Epithelial cell of prostate (primary cell): ENCODE measurements at regions not wholly inside any gene's neighbourhood (a gene's known extent, or its start where the extent isn't known, plus 50 kb on each side); places are given as distances from the start of the nearest gene placed in this dataset.
A peak's percentile ranks its signal among the peaks of the same experiment; 100 is the strongest.
"Not testable (repeated sequence)": the region's sequence is repeated elsewhere in the genome, so short reads cannot be mapped to it uniquely, and the experiment has no call there.

Source experiments
- DNase-seq: peaks from one replicate; pipeline ENCODE4 v3.0.0-alpha.2; 2011; ENCODE audit warnings: low read depth, low spot score
- H3K27ac ChIP-seq: fragments of 450-650 bp; 2 replicates; pipeline ENCODE4 v1.5.1; 2017; ENCODE audit warnings: mild to moderate bottlenecking

- no peak for DNase-seq
- no peak overlapping the region for H3K27ac ChIP-seq
Measured at GRCh38 chr2:83994633-83995179, 464.4 kb downstream of the SUCLG1 start.

- no peak for DNase-seq
- no peak overlapping the region for H3K27ac ChIP-seq
Measured at GRCh38 chr2:83993873-83994632, 465.0 kb downstream of the SUCLG1 start.

GRCh38 chr2:83991992-83992391 lies 467.1 kb downstream of the SUCLG1 start:
- no peak for DNase-seq
- no peak overlapping the region for H3K27ac ChIP-seq

GRCh38 chr2:83990636-83991035 lies 468.4 kb downstream of the SUCLG1 start:
- no peak overlapping the region for H3K27ac ChIP-seq
- no peak for DNase-seq

- not testable (repeated sequence) for H3K27ac ChIP-seq, DNase-seq
Measured at GRCh38 chr2:83976628-83977027, 482.5 kb downstream of the SUCLG1 start.

GRCh38 chr2:83972128-83972527 lies 487.0 kb downstream of the SUCLG1 start:
- no peak for DNase-seq
- no peak overlapping the region for H3K27ac ChIP-seq

- DNase-seq: no peak
- H3K27ac ChIP-seq: no peak overlapping the region
Measured at GRCh38 chr2:83971547-83971946, 487.5 kb downstream of the SUCLG1 start.

GRCh38 chr2:83970217-83970929 lies 488.7 kb downstream of the SUCLG1 start:
- H3K27ac ChIP-seq: no peak overlapping the region
- DNase-seq: no peak

- H3K27ac ChIP-seq: no peak overlapping the region
- DNase-seq: no peak
Measured at GRCh38 chr2:83969085-83969484, 490.0 kb downstream of the SUCLG1 start.

- no peak overlapping the region for H3K27ac ChIP-seq
- no peak for DNase-seq
Measured at GRCh38 chr2:83967854-83968253, 491.2 kb downstream of the SUCLG1 start.

- not testable (repeated sequence) for H3K27ac ChIP-seq, DNase-seq
Measured at GRCh38 chr2:83966946-83967345, 492.1 kb downstream of the SUCLG1 start.

GRCh38 chr2:83961512-83961911 lies 497.6 kb downstream of the SUCLG1 start:
- no peak overlapping the region for H3K27ac ChIP-seq
- no peak for DNase-seq

GRCh38 chr2:83960371-83960770 lies 498.7 kb downstream of the SUCLG1 start:
- no peak overlapping the region for H3K27ac ChIP-seq
- DNase-seq: no peak

GRCh38 chr2:83959266-83959665 lies 499.8 kb downstream of the SUCLG1 start:
- no peak overlapping the region for H3K27ac ChIP-seq
- no peak for DNase-seq

- no peak overlapping the region for H3K27ac ChIP-seq
- no peak for DNase-seq
Measured at GRCh38 chr2:83956991-83957390, 502.1 kb downstream of the SUCLG1 start.

- H3K27ac ChIP-seq: peak overlapping the region; percentile 68
- no peak for DNase-seq
Measured at GRCh38 chr2:83953697-83954096, 505.4 kb downstream of the SUCLG1 start.

GRCh38 chr2:83951378-83951947 lies 507.6 kb downstream of the SUCLG1 start:
- H3K27ac ChIP-seq: no peak overlapping the region
- DNase-seq: no peak

GRCh38 chr2:83949361-83949760 lies 509.7 kb downstream of the SUCLG1 start:
- no peak overlapping the region for H3K27ac ChIP-seq
- DNase-seq: no peak

- no peak for DNase-seq
- H3K27ac ChIP-seq: no peak overlapping the region
Measured at GRCh38 chr2:83944191-83944590, 514.9 kb downstream of the SUCLG1 start.

- no peak overlapping the region for H3K27ac ChIP-seq
- DNase-seq: no peak
Measured at GRCh38 chr2:83943265-83943664, 515.8 kb downstream of the SUCLG1 start.

- no peak for DNase-seq
Measured at GRCh38 chr2:83941886-83942285, 517.2 kb downstream of the SUCLG1 start.

More at GRCh38 chr2:83941886-83942285, 517.2 kb downstream of the SUCLG1 start:
- H3K27ac ChIP-seq: no peak overlapping the region
